Keratinocyte (primary cell): ENCODE measurements at regions not wholly inside any gene's neighbourhood (a gene's known extent, or its start where the extent isn't known, plus 50 kb on each side); places are given as distances from the start of the nearest gene placed in this dataset.

ENCODE experiments used
- CTCF ChIP-seq, 3 experiments: IDR thresholded peaks in 1 of 3; conservative IDR thresholded peaks in 1 of 3; optimal IDR thresholded peaks in 1 of 3; 2 replicates in 2 of 3; 3 replicates in 1 of 3; pipeline versions ENCODE3 to v1.5.1; 2011; ENCODE audit warnings: low read length in 3 of 3, mild to moderate bottlenecking in 3 of 3, moderate library complexity in 2 of 3, control low read depth in 1 of 3, inconsistent platforms in 1 of 3; ENCODE audit not compliant: insufficient read depth in 2 of 3; ENCODE audit errors: extremely low read depth in 1 of 3
- EZH2 ChIP-seq: IDR thresholded peaks from one replicate; pipeline ENCODE4 v1.6.1; 2012; ENCODE audit warnings: inconsistent platforms, mild to moderate bottlenecking, low read length, moderate library complexity

- TF ChIP-seq CTCF (optimal IDR thresholded peaks at IDR 0.05 in 1 of 3, IDR thresholded peaks at IDR 0.05 in 1 of 3, conservative IDR thresholded peaks at IDR 0.05 in 1 of 3; ENCODE audit: extremely low read depth in 1 of 3, insufficient read depth in 2 of 3, low read length in 3 of 3) (no peak), EZH2 (no peak)
These were observed 426.1 kb upstream of the FAM98A start for GRCh38 chr2:34025196-34025595.
